Neural cell (in vitro differentiated cells): ENCODE measurements at regions not wholly inside any gene's neighbourhood (a gene's known extent, or its start where the extent isn't known, plus 50 kb on each side); places are given as distances from the start of the nearest gene placed in this dataset.

Experiments
- EP300 ChIP-seq: fragments of 450-650 bp; conservative IDR thresholded peaks from 2 replicates; pipeline ENCODE4 v1.6.1; 2014; ENCODE audit warnings: antibody characterized with exemption, mild to moderate bottlenecking, moderate library complexity; ENCODE audit not compliant: poor library complexity, severe bottlenecking
- RAD21 ChIP-seq: fragments of 450-650 bp; conservative IDR thresholded peaks from 2 replicates; pipeline ENCODE4 v1.6.1; 2014; ENCODE audit warnings: antibody characterized with exemption, mild to moderate bottlenecking, moderate library complexity
- TAF1 ChIP-seq: IDR thresholded peaks from 2 replicates; pipeline ENCODE4 v1.6.1; 2012; ENCODE audit warnings: low read depth
- TF ChIP-seq, protein P1 (sequence below): fragments of 450-650 bp; IDR thresholded peaks from 2 replicates; pipeline ENCODE4 v1.5.1; 2014; ENCODE audit warnings: antibody characterized with exemption, mild to moderate bottlenecking, moderate library complexity; ENCODE audit not compliant: poor library complexity, severe bottlenecking

DNA sequence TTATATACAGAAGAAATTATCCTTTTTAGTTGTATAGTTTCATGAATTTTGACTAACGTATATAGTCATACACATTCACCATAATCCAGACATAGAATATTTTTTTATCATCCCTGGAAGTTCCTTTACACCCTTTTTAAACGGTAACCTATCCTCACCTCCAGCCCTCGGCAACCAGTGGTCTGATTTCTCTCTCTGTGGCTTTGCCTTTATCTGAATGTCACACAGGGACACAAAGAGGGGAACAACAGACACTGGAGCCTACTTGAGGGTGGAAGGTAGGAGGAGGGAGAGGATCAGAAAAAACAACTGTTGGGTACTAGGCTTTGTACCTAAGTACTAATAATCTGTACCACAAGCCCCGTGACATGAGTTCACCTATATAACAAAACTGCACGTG is 191.9 kb downstream of the MC4R start:
- TF ChIP-seq EP300 (no peak), RAD21 (no peak), TAF1 (no peak)
- TF ChIP-seq, protein P1, sequence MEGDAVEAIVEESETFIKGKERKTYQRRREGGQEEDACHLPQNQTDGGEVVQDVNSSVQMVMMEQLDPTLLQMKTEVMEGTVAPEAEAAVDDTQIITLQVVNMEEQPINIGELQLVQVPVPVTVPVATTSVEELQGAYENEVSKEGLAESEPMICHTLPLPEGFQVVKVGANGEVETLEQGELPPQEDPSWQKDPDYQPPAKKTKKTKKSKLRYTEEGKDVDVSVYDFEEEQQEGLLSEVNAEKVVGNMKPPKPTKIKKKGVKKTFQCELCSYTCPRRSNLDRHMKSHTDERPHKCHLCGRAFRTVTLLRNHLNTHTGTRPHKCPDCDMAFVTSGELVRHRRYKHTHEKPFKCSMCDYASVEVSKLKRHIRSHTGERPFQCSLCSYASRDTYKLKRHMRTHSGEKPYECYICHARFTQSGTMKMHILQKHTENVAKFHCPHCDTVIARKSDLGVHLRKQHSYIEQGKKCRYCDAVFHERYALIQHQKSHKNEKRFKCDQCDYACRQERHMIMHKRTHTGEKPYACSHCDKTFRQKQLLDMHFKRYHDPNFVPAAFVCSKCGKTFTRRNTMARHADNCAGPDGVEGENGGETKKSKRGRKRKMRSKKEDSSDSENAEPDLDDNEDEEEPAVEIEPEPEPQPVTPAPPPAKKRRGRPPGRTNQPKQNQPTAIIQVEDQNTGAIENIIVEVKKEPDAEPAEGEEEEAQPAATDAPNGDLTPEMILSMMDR = no peak
